ENCODE measurements at regions not wholly inside any gene's neighbourhood (a gene's known extent, or its start where the extent isn't known, plus 50 kb on each side); places are given as distances from the start of the nearest gene placed in this dataset.

- TF ChIP-seq CTCF (IDR thresholded peaks at IDR 0.05; ENCODE audit: low read length) (no peak), EZH2 (IDR thresholded peaks at IDR 0.05; ENCODE audit: borderline replicate concordance, low read length) (no peak)
Observed at GRCh38 chr6:4712291-4712690, 63.9 kb upstream of the CDYL start.

Data from OCI-LY1 (cell line).